Mesendoderm (in vitro differentiated cells): ENCODE measurements at regions not wholly inside any gene's neighbourhood (a gene's known extent, or its start where the extent isn't known, plus 50 kb on each side); places are given as distances from the start of the nearest gene placed in this dataset.
"Not testable (repeated sequence)": the region's sequence is repeated elsewhere in the genome, so short reads cannot be mapped to it uniquely, and the experiment has no call there.

Source experiments
- DNase-seq: peaks from one replicate; pipeline ENCODE4 v3.0.0; 2013
- H2AK5ac ChIP-seq: 2 replicates; pipeline ENCODE4 v1.6.1; 2013; ENCODE audit warnings: low read length, inconsistent platforms
- H2BK120ac ChIP-seq: 2 replicates; pipeline ENCODE4 v1.6.1; 2013; ENCODE audit warnings: low read depth, mild to moderate bottlenecking, low read length, moderate library complexity, mixed read lengths
- H2BK15ac ChIP-seq: replicated peaks from 2 replicates; pipeline ENCODE4 v1.6.1; 2013; ENCODE audit warnings: low read depth, mild to moderate bottlenecking, moderate library complexity
- H2BK5ac ChIP-seq: 2 replicates; pipeline ENCODE4 v1.6.1; 2013; ENCODE audit warnings: low read length, inconsistent platforms
- H3K18ac ChIP-seq: 2 replicates; pipeline ENCODE4 v1.6.1; 2013; ENCODE audit warnings: mild to moderate bottlenecking, low read length, mixed read lengths
- H3K23ac ChIP-seq: one replicate; pipeline ENCODE4 v1.6.1; 2013; ENCODE audit warnings: low read length
- H3K27ac ChIP-seq: 2 replicates; pipeline ENCODE4 v1.5.1; 2013; ENCODE audit warnings: low read depth, mild to moderate bottlenecking, inconsistent platforms, low read length, moderate library complexity
- H3K27me3 ChIP-seq: 2 replicates; pipeline ENCODE4 v1.6.1; 2013; ENCODE audit warnings: low read length, control low read depth, mild to moderate bottlenecking, inconsistent platforms; ENCODE audit not compliant: insufficient read depth, poor library complexity
- H3K36me3 ChIP-seq: 2 replicates; pipeline ENCODE4 v1.6.1; 2013; ENCODE audit warnings: low read length, inconsistent platforms; ENCODE audit not compliant: control insufficient read depth, insufficient read depth
- H3K4ac ChIP-seq: one replicate; pipeline ENCODE4 v1.6.1; 2013; ENCODE audit warnings: low read depth, mild to moderate bottlenecking, low read length, moderate library complexity
- H3K4me1 ChIP-seq: 2 replicates; pipeline ENCODE4 v1.6.1; 2013; ENCODE audit warnings: low read depth, low read length, inconsistent platforms; ENCODE audit not compliant: control insufficient read depth
- H3K4me2 ChIP-seq: 2 replicates; pipeline ENCODE4 v1.6.1; 2013; ENCODE audit warnings: low read length
- H3K4me3 ChIP-seq: 2 replicates; pipeline ENCODE4 v1.5.1; 2013; ENCODE audit warnings: mild to moderate bottlenecking, low read length
- H3K56ac ChIP-seq: one replicate; pipeline ENCODE4 v1.6.1; 2013; ENCODE audit warnings: low read length
- H3K79me1 ChIP-seq: 2 replicates; pipeline ENCODE4 v1.6.1; 2013; ENCODE audit warnings: low read length, inconsistent platforms
- H3K79me2 ChIP-seq: 2 replicates; pipeline ENCODE4 v1.6.1; 2013; ENCODE audit warnings: mild to moderate bottlenecking, low read length; ENCODE audit not compliant: control insufficient read depth, insufficient read depth
- H3K9ac ChIP-seq: 2 replicates; pipeline ENCODE4 v1.6.1; 2013; ENCODE audit warnings: low read length, inconsistent platforms
- H4K5ac ChIP-seq: one replicate; pipeline ENCODE4 v1.6.1; 2013; ENCODE audit warnings: low read length
- H4K8ac ChIP-seq: one replicate; pipeline ENCODE4 v1.6.1; 2013; ENCODE audit warnings: low read depth, mild to moderate bottlenecking, control low read depth, low read length, moderate library complexity
- WGBS: extraction: QIAGEN DNeasy Blood & Tissue Kit; methylation state at CpG from one replicate; pipeline ENCODE4 v1.1.7; 2013; ENCODE audit warnings: low lambda C conversion rate, missing lambda C conversion rate; ENCODE audit not compliant: insufficient coverage; ENCODE audit errors: extremely low coverage; 5-methylcytosine and 5-hydroxymethylcytosine counted together

DNA sequence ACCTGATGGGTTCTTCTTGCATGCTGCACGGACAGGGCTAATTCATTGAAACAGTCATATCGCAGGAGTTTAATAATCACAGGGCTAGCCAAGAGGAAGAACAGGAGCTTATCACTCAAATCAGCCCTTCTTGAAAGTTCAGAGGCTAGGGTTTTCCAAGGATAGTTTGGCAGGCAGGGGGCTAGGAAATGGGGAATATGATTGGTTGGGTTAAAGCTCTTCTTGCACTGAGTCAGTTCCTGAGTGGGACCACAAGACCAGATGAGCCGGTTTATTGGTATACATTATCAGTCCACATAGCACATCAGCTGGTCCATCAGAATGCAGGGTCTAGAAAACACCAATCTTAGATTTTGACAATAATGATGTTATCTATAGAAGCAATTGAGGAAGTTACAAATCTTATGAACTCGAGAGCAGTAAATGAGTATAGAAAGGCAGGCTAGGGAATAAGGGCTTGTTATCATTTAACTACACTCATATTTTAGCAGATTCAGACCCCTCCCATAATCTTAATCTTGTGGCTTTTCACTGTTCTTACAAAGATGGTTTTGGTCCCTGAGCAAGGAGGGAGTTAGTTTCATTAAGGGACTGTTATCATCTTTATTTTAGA lies 58.1 kb upstream of the SLC25A36 start:
- H3K4me2 ChIP-seq = no peak overlapping the region
- no peaks in the 10 kb centered on the region for H3K36me3 ChIP-seq
- H3K4ac ChIP-seq = no peak overlapping the region
- no peak for DNase-seq
- no peak overlapping the region for H3K9ac ChIP-seq
- no peaks in the 10 kb centered on the region for H3K79me1 ChIP-seq
- no peak overlapping the region for H4K8ac ChIP-seq
- no peak overlapping the region for H3K4me3 ChIP-seq
- no peaks in the 10 kb centered on the region for H3K27me3 ChIP-seq
- H3K79me2 ChIP-seq = no peaks in the 10 kb centered on the region
- no peak overlapping the region for H4K5ac ChIP-seq
- no peaks in the 10 kb centered on the region for H3K4me1 ChIP-seq
- no peak overlapping the region for H2BK5ac ChIP-seq
- no peak overlapping the region for H2AK5ac ChIP-seq
- no peak overlapping the region for H3K18ac ChIP-seq
- H2BK15ac ChIP-seq = no peak overlapping the region
- H3K56ac ChIP-seq = no peak overlapping the region
- H3K23ac ChIP-seq = no peak overlapping the region
- no CpG with 5 or more reads among the region's 4 CpGs for WGBS
- no peak overlapping the region for H2BK120ac ChIP-seq
- H3K27ac ChIP-seq = no peak overlapping the region

DNA sequence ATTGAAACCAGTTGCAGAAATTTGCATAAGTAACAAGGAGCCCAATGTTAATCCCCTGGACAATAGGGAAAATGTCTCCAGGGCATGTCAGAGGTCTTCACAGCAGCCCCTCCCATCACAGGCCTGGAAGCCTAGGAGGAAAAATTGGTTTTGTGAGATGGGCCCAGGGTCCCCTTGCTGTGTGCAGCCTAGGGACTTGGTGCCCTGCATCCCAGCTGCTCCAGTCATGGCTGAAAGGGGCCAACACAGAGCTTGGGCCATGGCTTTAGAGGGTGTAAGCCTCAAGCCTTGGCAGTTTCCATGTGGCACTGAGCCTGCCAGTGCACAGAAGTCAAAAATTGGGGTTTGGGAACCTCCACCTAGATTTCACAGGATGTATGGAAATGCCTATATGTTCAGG lies 55.9 kb upstream of the SLC25A36 start:
- H2BK15ac ChIP-seq, H3K4me3 ChIP-seq, H4K5ac ChIP-seq, H3K18ac ChIP-seq, DNase-seq, H4K8ac ChIP-seq, H3K23ac ChIP-seq, H2BK5ac ChIP-seq, H3K79me2 ChIP-seq, H3K79me1 ChIP-seq, H2AK5ac ChIP-seq, H3K56ac ChIP-seq, H3K4me2 ChIP-seq, H3K27ac ChIP-seq, H2BK120ac ChIP-seq, H3K36me3 ChIP-seq, H3K4me1 ChIP-seq, H3K27me3 ChIP-seq, H3K4ac ChIP-seq, H3K9ac ChIP-seq: not testable (repeated sequence)
